Islet of Langerhans (tissue), 1 donor: ENCODE measurements at regions not wholly inside any gene's neighbourhood (a gene's known extent, or its start where the extent isn't known, plus 50 kb on each side); places are given as distances from the start of the nearest gene placed in this dataset.
"Not testable (repeated sequence)": the region's sequence is repeated elsewhere in the genome, so short reads cannot be mapped to it uniquely, and the experiment has no call there.

ENCODE experiments used
- FAIRE-seq: peaks from one replicate; lab custom pipeline; 2011; peaks lifted over from hg19 to GRCh38; lab: Jason Lieb, UNC

- no peak for FAIRE-seq
Measured at GRCh38 chr13:88235441-88235840, 564.3 kb downstream of the SLITRK5 start.

GRCh38 chr13:88246239-88246638 lies 575.1 kb downstream of the SLITRK5 start:
- FAIRE-seq: no peak

GRCh38 chr13:88248393-88248792 lies 577.2 kb downstream of the SLITRK5 start:
- FAIRE-seq: no peak

- FAIRE-seq: no peak
Measured at GRCh38 chr13:88257706-88258105, 586.5 kb downstream of the SLITRK5 start.

GRCh38 chr13:88263808-88264207 lies 592.6 kb downstream of the SLITRK5 start:
- no peak for FAIRE-seq

GRCh38 chr13:88281841-88282240 lies 610.7 kb downstream of the SLITRK5 start:
- FAIRE-seq: no peak

- FAIRE-seq: no peak
Measured at GRCh38 chr13:88285329-88285728, 614.2 kb downstream of the SLITRK5 start.

GRCh38 chr13:88288326-88288725 lies 617.2 kb downstream of the SLITRK5 start:
- FAIRE-seq: no peak

GRCh38 chr13:88291731-88292130 lies 620.6 kb downstream of the SLITRK5 start:
- not testable (repeated sequence) for FAIRE-seq

GRCh38 chr13:88294368-88294767 lies 623.2 kb downstream of the SLITRK5 start:
- FAIRE-seq: no peak

GRCh38 chr13:88303157-88303556 lies 632.0 kb downstream of the SLITRK5 start:
- FAIRE-seq: no peak

- no peak for FAIRE-seq
Measured at GRCh38 chr13:88303605-88304004, 632.4 kb downstream of the SLITRK5 start.

GRCh38 chr13:88314496-88314895 lies 643.3 kb downstream of the SLITRK5 start:
- FAIRE-seq: no peak

- FAIRE-seq: no peak
Measured at GRCh38 chr13:88329066-88329465, 657.9 kb downstream of the SLITRK5 start.

GRCh38 chr13:88339271-88339741 lies 668.1 kb downstream of the SLITRK5 start:
- no peak for FAIRE-seq

- FAIRE-seq: no peak
Measured at GRCh38 chr13:88345171-88345847, 674.1 kb downstream of the SLITRK5 start.

GRCh38 chr13:88360761-88361160 lies 689.6 kb downstream of the SLITRK5 start:
- no peak for FAIRE-seq

- FAIRE-seq: no peak
Measured at GRCh38 chr13:88369866-88370265, 698.7 kb downstream of the SLITRK5 start.

- no peak for FAIRE-seq
Measured at GRCh38 chr13:88376760-88377388, 705.7 kb downstream of the SLITRK5 start.

- FAIRE-seq: no peak
Measured at GRCh38 chr13:88377852-88378251, 706.7 kb downstream of the SLITRK5 start.

- FAIRE-seq: no peak
Measured at GRCh38 chr13:88384542-88384941, 713.4 kb downstream of the SLITRK5 start.

- FAIRE-seq: no peak
Measured at GRCh38 chr13:88395804-88396203, 724.6 kb downstream of the SLITRK5 start.

- no peak for FAIRE-seq
Measured at GRCh38 chr13:88411696-88412095, 740.5 kb downstream of the SLITRK5 start.

- no peak for FAIRE-seq
Measured at GRCh38 chr13:88417801-88418200, 746.6 kb downstream of the SLITRK5 start.
